GM12872 (cell line): ENCODE measurements at regions not wholly inside any gene's neighbourhood (a gene's known extent, or its start where the extent isn't known, plus 50 kb on each side); places are given as distances from the start of the nearest gene placed in this dataset.
A peak's percentile ranks its signal among the peaks of the same experiment; 100 is the strongest.

Experiments
- TF ChIP-seq, protein P1 (sequence below): IDR thresholded peaks from 3 replicates; pipeline ENCODE4 v1.5.1; 2011; ENCODE audit warnings: low read depth, mild to moderate bottlenecking, low read length, moderate library complexity; ENCODE audit not compliant: insufficient read depth

DNA sequence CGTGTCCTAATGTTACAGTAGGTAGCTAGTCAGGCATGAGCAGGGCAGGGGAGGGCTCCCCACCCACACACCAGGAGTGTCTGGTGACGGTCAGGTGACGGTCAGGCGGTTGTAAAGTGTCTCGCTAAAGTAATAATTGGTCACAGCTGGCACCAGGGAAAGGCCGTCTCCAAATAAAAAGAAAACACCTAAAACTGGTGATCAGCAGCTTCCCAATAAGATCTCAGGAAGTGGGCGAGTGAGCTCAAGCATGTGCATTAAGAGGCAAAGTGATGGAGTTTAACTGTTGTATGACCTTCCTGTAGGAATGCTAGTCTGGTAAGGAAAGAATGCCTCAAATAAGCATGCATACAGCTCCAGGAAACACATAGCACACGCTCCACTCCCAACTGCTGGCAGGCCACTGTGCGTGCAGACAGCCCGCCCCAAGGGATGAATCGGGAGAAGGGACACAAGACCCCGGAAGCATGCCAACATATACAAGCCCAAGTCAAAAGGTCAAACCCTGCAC, 177.1 kb downstream of the RNF144A start:
- TF ChIP-seq, protein P1, sequence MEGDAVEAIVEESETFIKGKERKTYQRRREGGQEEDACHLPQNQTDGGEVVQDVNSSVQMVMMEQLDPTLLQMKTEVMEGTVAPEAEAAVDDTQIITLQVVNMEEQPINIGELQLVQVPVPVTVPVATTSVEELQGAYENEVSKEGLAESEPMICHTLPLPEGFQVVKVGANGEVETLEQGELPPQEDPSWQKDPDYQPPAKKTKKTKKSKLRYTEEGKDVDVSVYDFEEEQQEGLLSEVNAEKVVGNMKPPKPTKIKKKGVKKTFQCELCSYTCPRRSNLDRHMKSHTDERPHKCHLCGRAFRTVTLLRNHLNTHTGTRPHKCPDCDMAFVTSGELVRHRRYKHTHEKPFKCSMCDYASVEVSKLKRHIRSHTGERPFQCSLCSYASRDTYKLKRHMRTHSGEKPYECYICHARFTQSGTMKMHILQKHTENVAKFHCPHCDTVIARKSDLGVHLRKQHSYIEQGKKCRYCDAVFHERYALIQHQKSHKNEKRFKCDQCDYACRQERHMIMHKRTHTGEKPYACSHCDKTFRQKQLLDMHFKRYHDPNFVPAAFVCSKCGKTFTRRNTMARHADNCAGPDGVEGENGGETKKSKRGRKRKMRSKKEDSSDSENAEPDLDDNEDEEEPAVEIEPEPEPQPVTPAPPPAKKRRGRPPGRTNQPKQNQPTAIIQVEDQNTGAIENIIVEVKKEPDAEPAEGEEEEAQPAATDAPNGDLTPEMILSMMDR: no peak

DNA sequence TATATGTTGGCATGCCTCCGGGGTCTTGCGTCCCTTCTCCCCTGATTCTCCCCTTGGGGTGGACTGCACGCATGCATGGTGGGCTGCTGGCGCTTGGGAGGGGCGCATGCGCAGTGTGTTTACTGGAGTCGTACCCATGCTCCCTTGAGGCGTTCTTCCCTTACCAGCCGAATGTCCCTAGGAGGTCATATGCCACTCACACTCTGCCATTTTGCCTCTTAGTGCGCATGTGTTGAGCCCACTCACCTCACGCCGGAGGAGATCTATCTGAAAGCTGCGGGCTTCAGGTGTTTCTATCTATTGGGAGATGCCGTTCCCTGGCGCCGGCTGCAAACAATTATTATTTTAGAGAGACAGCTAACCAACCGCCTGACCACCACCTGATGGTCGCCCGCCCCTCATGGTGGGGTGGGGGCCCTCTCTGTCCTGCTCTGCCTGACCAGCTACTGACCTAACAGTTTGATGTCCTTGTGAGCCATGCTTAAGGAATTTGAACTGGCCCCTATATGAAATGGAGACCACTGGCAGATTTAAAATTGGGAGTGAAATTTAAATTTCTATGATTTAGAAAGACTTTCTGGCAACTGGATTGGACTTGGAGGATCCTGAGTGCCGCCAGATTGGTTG, 179.6 kb downstream of the RNF144A start:
- TF ChIP-seq, protein P1: no peak

DNA sequence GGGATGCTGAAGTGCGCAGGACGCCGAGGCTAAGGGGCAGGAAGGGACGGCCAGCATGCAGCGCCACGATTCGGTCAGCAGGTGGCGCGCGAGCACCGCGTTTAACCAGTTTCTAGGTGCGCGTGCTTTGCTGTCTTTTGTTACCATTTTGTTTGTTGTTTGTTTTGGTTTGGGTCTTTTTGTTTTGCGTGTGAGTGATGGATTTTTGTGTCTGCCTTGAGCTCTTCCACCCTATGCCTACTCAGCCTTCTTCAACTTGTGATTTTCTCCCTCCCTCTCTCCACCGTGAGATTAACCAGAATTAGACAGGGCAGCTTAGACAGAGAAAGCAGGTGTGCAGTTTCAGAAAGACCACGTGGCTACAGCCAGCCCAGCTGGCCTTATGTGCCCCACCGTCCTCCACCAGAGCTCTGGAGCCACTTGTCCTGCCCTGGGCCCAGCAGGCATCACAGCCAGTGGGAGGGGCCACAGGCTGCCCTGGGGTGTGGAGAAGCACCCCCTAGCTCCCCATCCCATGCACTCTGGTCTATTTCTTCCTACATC, 180.2 kb downstream of the RNF144A start:
- TF ChIP-seq, protein P1: peak; percentile 99

DNA sequence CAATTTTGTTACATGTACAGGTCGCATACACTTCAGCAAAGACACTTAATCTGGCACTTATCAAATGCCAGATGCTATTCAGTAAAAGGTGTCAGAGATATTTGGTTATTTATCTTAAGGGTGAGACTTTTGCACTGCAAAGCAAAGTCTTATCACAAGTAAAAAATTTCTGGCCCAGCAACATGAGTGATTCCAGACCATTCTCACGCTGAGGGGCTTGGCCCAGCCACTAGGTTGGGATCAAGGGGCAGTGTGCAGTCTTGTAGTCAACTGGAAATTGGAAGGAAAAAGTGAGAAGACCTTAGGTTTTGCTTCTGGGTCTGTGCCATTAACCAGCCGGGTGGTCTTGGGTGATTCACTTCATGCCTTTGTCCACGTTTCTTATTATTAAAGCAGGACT, 181.6 kb downstream of the RNF144A start:
- TF ChIP-seq, protein P1: no peak

DNA sequence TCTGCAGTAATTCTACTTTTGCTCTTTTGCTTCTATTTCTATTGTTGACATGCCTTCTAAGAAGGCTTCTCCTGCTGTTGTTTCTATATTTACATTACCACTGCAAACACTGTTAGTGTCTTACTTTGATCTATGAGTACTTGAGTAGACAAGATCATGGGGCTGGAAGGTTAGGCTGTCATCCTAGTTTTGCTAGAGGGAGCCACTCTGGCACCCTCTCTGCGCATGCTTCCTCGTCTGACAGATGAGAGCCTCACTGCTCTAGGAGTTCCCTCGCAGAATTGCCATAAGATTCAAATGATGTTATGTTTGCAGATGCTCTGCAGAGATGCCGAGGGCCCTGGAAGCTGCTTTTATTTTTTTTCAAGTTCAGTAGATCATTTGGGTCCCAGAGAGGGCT, 185.6 kb downstream of the RNF144A start:
- TF ChIP-seq, protein P1: no peak

DNA sequence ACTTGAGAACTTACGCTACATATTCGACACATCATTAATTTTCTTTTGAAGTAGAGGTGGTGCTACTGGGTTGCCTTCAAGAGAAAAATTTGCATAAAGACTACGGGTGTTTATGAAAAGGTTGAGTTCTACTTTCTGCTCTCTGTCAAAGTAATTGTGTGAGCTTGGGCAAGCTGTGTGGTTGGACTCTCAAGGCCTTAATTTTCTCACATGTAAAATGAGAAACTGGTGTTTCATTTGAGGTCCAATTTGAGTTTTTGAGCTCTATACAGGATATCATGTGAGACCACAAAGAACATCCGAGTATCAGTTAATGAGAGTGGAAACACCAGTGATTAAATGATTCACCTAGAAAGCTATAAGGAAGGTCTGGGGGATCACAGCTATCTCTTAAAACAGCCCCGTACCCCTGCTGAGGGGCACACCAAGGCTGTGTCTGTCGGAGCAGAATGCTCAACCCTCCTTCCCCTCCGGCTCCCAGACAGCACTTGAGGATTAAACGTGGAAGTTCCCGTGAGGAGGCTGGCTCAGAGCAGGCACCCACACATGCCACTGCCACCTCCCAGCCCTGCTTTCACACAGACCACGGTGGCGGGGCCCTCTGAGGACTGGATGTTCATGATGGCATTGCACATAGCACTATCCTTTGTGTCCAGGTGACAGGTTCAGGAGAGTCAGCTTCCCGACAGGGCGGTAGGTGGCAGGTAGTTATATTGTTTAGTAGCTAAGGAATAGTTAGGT, 191.8 kb downstream of the RNF144A start:
- TF ChIP-seq, protein P1: no peak

DNA sequence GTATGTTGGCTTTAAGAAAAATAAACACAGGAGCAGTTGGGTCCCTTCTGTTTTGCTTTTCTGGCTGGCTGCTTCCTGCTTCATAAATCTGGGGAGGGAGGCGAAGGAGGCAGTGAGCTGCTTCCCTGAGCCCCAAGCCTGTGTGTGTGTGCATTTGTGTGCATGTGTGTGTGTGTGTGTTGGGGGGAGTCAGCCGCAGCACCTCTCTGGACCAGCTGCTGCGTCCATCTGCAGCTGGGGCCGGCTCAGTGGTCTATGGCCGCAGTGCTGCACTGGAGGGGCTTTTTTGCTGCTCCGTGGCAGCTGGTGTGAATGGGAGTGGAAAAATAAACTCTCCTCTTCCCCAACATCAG, 192.3 kb downstream of the RNF144A start:
- TF ChIP-seq, protein P1: no peak
